ENCODE measurements at regions not wholly inside any gene's neighbourhood (a gene's known extent, or its start where the extent isn't known, plus 50 kb on each side); places are given as distances from the start of the nearest gene placed in this dataset.

DNA sequence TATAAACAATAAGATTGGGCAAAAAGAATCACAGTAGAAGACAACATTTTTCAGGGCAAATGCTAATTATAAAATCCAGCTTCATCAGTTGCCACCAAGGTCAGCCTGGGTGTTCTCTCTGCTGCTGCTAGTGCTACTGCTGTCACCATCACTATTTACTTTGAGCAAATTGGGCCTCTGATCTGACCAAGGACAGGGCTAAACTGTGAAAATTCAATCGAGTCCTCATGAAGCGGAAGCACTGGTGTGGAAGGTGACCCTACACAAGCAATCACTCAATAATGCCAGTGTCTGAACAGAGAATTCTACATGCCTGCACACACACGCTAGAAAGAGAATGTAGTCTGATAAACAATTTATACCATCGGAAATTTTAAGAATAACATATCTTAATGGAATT is 122.9 kb upstream of the TTC29 start:
- Histone ChIP-seq H3K36me3 (no peaks in the 10 kb centered on the region), H3K4me3 (no peak overlapping the region), H3K27ac (no peak overlapping the region), H3K4me1 (peaks cover 0 to 7% (median 0%) of the 10 kb centered on the region in 3 donors), H3K9me3 (no peaks in the 10 kb centered on the region), H3K27me3 (no peaks in the 10 kb centered on the region)
- 31 to 56% methylated on average over 4 of the region's 4 CpGs for WGBS, 2 donors (ENCODE audit: low coverage in 1 of 2)
- TF ChIP-seq POLR2A (IDR thresholded peaks at IDR 0.05) (no peak), POLR2AphosphoS5 (IDR thresholded peaks at IDR 0.05) (no peak), EP300 (IDR thresholded peaks at IDR 0.05) (no peak)
- TF ChIP-seq, protein P1, sequence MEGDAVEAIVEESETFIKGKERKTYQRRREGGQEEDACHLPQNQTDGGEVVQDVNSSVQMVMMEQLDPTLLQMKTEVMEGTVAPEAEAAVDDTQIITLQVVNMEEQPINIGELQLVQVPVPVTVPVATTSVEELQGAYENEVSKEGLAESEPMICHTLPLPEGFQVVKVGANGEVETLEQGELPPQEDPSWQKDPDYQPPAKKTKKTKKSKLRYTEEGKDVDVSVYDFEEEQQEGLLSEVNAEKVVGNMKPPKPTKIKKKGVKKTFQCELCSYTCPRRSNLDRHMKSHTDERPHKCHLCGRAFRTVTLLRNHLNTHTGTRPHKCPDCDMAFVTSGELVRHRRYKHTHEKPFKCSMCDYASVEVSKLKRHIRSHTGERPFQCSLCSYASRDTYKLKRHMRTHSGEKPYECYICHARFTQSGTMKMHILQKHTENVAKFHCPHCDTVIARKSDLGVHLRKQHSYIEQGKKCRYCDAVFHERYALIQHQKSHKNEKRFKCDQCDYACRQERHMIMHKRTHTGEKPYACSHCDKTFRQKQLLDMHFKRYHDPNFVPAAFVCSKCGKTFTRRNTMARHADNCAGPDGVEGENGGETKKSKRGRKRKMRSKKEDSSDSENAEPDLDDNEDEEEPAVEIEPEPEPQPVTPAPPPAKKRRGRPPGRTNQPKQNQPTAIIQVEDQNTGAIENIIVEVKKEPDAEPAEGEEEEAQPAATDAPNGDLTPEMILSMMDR (IDR thresholded peaks at IDR 0.05), result no peak
- no peak for ATAC-seq

DNA sequence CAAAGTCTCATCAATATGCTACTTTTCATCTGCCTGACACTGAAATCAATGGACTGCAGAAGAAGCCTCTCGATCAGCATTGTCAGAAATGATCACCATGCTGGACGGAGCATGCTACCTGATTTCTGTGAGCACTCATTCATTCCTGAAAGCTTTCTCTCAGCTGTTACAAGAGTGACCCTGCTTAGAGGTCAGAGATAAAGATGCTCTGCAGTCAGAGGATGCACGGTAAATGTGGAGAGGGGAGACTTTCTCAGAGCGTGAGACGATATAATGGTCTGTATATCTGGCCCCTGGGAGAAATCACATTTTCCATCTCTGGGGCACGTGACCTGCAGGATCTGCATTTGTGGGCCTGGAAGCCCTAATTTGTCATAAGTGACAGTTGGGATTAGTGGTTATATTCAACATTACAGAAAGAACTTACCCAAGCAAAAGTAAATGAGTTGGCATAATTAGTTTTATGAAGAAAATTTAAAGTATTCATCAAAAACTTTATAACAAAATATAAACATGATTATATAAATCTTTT is 125.6 kb upstream of the TTC29 start:
- TF ChIP-seq, protein P1 (IDR thresholded peaks at IDR 0.05), result no peak
- ATAC-seq, result no peak
- WGBS, 2 donors (ENCODE audit: low coverage in 1 of 2), result 87 to 90% methylated on average over 5 to 6 of the region's 6 CpGs

DNA sequence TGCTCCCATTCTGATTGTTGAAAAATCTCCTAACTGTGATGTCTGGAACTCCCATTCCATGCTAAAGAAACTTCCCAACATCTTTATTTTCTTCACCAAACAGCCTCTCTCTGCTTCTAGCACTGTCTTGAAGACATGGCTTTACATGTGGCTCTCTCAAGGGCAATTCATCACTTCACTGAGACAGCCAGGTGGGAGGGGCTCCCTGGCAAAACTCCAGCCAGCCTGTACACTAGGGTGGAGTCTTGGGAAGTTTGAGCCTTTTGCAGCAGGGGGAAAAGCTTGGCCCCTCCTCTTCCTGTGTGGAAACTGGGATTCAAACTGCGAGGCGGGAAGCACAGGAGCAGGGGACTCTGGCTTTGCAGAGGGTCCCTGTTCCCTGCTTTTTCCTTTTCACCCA is 130.5 kb upstream of the TTC29 start:
- Histone ChIP-seq H3K36me3 (no peaks in the 10 kb centered on the region), H3K4me3 (no peak overlapping the region), H3K9me3 (no peaks in the 10 kb centered on the region), H3K4me1 (peaks cover 3 to 30% (median 4%) of the 10 kb centered on the region in 3 donors), H3K27me3 (no peaks in the 10 kb centered on the region), H3K27ac (no peak overlapping the region)
- no peak for ATAC-seq
- WGBS, 2 donors (ENCODE audit: low coverage in 1 of 2), result 60% methylated on average over 1 of the region's 2 CpGs; no CpG with 5 or more reads in 1 of the 2 donors
- TF ChIP-seq POLR2AphosphoS5 (IDR thresholded peaks at IDR 0.05), result no peak
- TF ChIP-seq POLR2A (IDR thresholded peaks at IDR 0.05), result no peak
- TF ChIP-seq, protein P1 (IDR thresholded peaks at IDR 0.05), result no peak
- TF ChIP-seq EP300 (IDR thresholded peaks at IDR 0.05), result no peak

More for the DNA sequence above, 125.6 kb upstream of the TTC29 start:
- Histone ChIP-seq H3K9me3 (no peaks in the 10 kb centered on the region), H3K4me3 (no peak overlapping the region), H3K27me3 (no peaks in the 10 kb centered on the region), H3K4me1 (peaks cover 0 to 7% (median 0%) of the 10 kb centered on the region in 3 donors), H3K27ac (no peak overlapping the region), H3K36me3 (no peaks in the 10 kb centered on the region)

DNA sequence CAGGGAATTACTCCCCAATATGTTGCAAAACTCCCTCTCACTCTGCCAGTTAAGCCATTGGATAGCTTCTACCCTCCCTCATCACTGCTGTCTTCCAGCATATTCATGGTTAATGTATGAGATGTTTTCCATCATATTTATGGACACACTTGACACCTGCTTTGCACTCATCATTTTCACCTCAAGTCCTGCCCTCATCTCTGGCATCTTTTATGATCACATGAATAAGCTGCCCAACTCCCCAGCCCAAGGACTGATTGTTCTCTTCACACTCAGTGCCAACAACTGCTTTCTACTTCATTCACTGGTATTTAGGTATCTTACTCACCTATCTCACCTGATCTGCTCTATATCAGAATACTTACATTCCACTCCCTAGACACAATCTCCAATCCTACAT is 131.1 kb upstream of the TTC29 start:
- no peaks in the 10 kb centered on the region for H3K27me3 ChIP-seq
- H3K27ac ChIP-seq, result no peak overlapping the region
- TF ChIP-seq POLR2AphosphoS5 (IDR thresholded peaks at IDR 0.05), result no peak
- no peak for TF ChIP-seq EP300 (IDR thresholded peaks at IDR 0.05)
- TF ChIP-seq, protein P1 (IDR thresholded peaks at IDR 0.05), result no peak
- TF ChIP-seq POLR2A (IDR thresholded peaks at IDR 0.05), result no peak
- peaks cover 3 to 33% (median 4%) of the 10 kb centered on the region in 3 donors for H3K4me1 ChIP-seq
- ATAC-seq, result no peak
- H3K9me3 ChIP-seq, result no peaks in the 10 kb centered on the region
- H3K4me3 ChIP-seq, result no peak overlapping the region
- H3K36me3 ChIP-seq, result no peaks in the 10 kb centered on the region

DNA sequence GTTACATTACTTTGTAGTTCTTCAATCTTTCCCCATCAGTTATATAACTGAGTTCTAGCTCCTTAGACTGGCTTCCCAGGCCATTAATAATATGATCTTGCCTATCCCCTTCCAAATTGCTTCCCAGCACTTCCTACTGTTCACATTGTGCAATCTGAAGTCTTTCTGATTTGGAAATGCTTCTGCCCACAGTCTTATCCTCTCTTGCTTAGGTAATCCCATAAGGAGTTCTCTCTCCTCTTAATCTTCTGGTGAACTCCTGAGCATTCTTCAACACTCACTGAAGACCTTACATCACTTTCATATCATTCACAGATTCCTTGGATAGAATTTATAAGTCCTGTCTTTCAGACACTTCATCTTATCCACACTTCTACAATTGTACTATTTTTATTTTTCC is 132.7 kb upstream of the TTC29 start:
- peak; percentile 67 for ATAC-seq
- no peaks in the 10 kb centered on the region for H3K9me3 ChIP-seq
- no peaks in the 10 kb centered on the region for H3K27me3 ChIP-seq
- peaks cover 3 to 33% (median 4%) of the 10 kb centered on the region in 3 donors for H3K4me1 ChIP-seq
- TF ChIP-seq POLR2AphosphoS5 (IDR thresholded peaks at IDR 0.05) (no peak), EP300 (IDR thresholded peaks at IDR 0.05) (no peak), POLR2A (IDR thresholded peaks at IDR 0.05) (no peak)
- TF ChIP-seq, protein P1 (IDR thresholded peaks at IDR 0.05), result no peak
- peak overlapping the region in 1 of 4 donors; percentile 68 for H3K27ac ChIP-seq
- no peak overlapping the region for H3K4me3 ChIP-seq
- H3K36me3 ChIP-seq, result no peaks in the 10 kb centered on the region
